Medulla oblongata (tissue), 1 donor: ENCODE measurements at regions not wholly inside any gene's neighbourhood (a gene's known extent, or its start where the extent isn't known, plus 50 kb on each side); places are given as distances from the start of the nearest gene placed in this dataset.

ENCODE experiments used
- DNase-seq: peaks from one replicate; pipeline ENCODE4 v3.0.0-alpha.2; 2015; ENCODE audit errors: extremely low spot score

GRCh38 chr9:7305677-7306076 lies 493.9 kb downstream of the DMAC1 start:
- DNase-seq, result no peak

GRCh38 chr9:7304627-7304995 lies 495.0 kb downstream of the DMAC1 start:
- peak; percentile 64 for DNase-seq

GRCh38 chr9:7303907-7304626 lies 495.5 kb downstream of the DMAC1 start:
- DNase-seq, result no peak

GRCh38 chr9:7300484-7300883 lies 499.1 kb downstream of the DMAC1 start:
- no peak for DNase-seq

GRCh38 chr9:7298123-7298522 lies 501.5 kb downstream of the DMAC1 start:
- DNase-seq, result no peak

GRCh38 chr9:7297521-7297920 lies 502.1 kb downstream of the DMAC1 start:
- DNase-seq, result no peak

- no peak for DNase-seq
Measured at GRCh38 chr9:7293091-7293490, 506.5 kb downstream of the DMAC1 start.

- no peak for DNase-seq
Measured at GRCh38 chr9:7289773-7290172, 509.8 kb downstream of the DMAC1 start.

GRCh38 chr9:7287986-7288385 lies 511.6 kb downstream of the DMAC1 start:
- DNase-seq, result no peak

- no peak for DNase-seq
Measured at GRCh38 chr9:7287065-7287464, 512.5 kb downstream of the DMAC1 start.

- DNase-seq, result no peak
Measured at GRCh38 chr9:7286101-7286500, 513.5 kb downstream of the DMAC1 start.

- DNase-seq, result no peak
Measured at GRCh38 chr9:7285199-7285598, 514.4 kb downstream of the DMAC1 start.

- no peak for DNase-seq
Measured at GRCh38 chr9:7284517-7284916, 515.1 kb downstream of the DMAC1 start.

- no peak for DNase-seq
Measured at GRCh38 chr9:7284117-7284516, 515.5 kb downstream of the DMAC1 start.

GRCh38 chr9:7273575-7273974 lies 515.8 kb downstream of the KDM4C start:
- peak; percentile 61 for DNase-seq

GRCh38 chr9:7266911-7267595 lies 509.3 kb downstream of the KDM4C start:
- DNase-seq, result peak; percentile 66

GRCh38 chr9:7265181-7265580 lies 507.4 kb downstream of the KDM4C start:
- no peak for DNase-seq

- peak; percentile 40 for DNase-seq
Measured at GRCh38 chr9:7259544-7260241, 501.9 kb downstream of the KDM4C start.

GRCh38 chr9:7258688-7259396 lies 501.1 kb downstream of the KDM4C start:
- DNase-seq, result no peak

- no peak for DNase-seq
Measured at GRCh38 chr9:7246917-7247522, 489.2 kb downstream of the KDM4C start.

GRCh38 chr9:7245976-7246580 lies 488.3 kb downstream of the KDM4C start:
- no peak for DNase-seq
